KG1 (cell line): ENCODE measurements at regions not wholly inside any gene's neighbourhood (a gene's known extent, or its start where the extent isn't known, plus 50 kb on each side); places are given as distances from the start of the nearest gene placed in this dataset.

ENCODE experiments used
- DNase-seq: peaks from one replicate; lab custom pipeline; 2025; lab: John Stamatoyannopoulos, UW

DNA sequence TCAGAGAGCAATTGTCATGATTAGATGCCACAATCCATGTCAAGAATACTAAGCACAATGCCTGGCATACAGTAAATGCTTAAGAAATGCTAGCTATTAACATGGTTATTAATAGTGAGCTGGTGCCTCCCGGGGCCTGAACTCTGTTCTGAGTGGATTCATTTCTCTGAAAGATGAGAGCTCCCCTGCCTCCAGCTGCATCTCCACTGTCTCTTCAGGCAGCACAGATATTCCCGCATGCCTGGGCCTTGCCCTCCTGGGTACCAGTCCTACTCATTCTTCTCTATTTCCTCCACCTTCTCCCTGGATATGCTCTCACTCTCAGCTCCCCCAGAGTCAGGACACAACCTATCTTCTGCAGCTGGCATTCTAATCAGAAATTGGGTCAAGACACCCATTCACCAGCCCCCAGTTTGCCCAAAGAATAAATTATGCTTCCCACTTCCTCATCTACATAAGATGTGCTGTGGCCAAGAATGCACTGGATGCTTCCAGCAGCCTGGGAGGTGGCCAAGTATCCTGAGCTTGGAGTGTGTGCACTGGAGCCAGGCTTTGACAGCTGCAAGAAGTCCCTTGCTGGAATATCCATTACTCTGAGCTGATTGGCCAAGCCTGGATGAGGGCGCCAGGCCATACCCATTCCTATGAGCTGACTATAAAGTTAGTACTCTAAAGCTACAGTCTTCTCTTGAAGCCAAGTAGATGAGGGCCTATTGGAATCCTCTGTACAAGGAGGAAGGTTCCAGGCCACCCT is 669.0 kb downstream of the ACTL7B start:
- DNase-seq = no peak

DNA sequence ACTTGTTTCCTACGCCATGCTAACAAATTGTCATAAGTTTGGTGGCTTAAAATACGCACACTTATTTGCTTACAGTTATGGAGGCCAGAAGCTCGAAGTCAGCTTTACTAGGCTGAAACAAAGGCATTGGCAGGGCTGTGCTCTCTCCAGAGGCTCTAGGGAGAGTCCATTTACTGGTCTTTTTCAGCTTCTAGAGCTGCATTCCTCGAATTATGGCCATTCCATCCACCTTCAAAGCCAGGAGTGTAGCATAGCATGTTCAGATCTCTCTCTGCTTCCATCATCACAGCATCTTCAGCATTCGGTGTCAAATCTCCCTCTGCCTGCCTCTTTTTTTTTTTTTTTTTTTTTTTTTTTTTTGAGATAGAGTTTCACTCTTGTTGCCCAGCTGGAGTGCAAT is 670.2 kb downstream of the ACTL7B start:
- no peak for DNase-seq

DNA sequence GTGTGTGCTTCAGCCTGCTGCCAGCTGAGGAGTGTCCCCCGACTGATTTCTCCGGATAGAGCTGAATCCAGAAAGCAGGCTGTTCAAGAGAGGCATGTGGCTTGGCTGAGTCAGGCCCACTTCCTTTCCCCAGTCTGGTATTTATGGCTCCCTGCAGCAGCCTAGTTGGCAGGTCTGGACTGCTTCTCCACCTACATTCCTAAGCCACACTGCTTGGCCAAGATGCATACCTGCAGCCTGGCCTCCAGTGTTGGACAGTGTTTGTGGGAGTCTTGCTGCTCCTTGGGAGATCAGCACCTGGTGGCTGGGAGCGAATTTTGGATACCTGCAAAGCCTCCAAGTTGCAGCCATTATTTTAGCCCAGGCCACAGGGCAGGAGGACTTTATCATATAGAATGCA is 670.8 kb downstream of the ACTL7B start:
- DNase-seq = no peak

DNA sequence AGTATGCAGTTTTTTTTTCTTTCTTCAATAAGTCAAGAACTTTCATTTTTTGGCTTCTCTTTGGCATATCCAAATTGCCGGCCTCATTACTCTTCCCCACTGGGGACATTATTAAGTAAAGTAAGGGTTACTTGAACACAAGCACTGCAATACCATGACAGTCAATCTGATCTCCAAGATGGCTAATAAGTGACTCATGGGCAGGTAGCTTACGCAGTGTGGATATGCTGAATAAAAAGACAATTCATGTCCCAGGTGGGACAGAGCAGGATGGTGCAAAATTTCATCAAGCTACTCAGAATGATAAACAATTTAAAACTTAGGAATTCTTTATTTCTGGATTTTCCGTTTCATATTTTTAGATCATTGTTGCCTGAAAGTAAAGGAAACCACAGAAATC is 671.8 kb downstream of the ACTL7B start:
- DNase-seq = no peak

DNA sequence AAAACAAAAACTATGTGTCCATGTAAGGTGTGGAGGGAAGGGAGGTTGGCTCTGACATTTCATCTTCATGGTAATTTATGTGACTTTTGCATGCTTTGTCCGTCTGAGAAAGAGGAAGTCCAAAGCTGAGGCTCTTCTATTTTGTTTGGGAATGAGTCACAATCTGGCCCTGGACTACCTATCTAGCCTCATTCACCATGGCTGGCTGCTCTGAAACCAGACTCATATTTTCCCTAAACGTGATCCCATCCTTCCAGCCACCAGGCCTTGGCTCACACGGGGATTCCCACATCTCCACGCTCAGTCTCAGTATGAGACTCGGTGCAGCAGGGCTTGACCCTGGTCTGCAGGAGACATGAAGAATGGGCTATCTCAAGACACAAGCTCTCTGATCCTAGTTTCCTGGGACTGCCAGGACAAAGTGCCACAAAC is 672.8 kb downstream of the ACTL7B start:
- no peak for DNase-seq

DNA sequence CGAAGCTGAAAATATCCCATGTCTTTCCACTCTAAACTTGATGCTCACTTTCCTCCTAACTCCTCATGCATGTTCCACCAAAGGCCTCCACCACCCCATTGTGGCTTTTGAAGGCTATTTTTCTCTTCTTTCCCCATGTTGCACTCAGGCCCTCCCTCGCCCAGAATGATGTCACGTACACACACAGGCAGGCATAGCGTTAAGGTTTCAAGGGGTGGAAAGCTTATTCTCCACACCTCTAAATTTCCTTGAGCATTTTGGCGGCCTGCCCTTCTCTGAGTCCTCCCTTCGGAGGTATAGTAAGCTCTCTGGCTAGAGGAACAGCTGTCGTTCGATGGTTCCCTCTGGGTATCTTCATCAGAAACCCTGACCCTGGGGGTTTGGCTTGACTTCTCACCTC is 673.5 kb downstream of the ACTL7B start:
- no peak for DNase-seq

DNA sequence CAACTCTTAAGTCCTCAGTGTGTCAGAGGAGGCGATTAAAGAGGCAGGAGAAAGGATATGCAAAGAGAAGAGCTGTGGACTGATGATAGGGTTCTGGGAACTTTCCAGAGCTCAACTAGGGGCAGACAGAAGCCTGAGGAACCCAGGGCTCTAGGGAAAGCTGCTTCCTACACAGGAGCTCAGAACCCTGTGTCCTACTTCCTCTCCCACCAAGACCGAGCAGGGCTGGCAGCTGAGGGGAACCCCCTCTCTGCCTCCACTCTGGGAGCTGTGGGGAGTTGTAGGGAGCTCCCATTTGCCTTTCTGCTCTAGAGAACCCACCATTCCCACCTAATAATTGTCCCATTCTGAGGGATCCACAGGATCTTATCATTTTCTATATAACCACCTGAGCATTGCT is 674.3 kb downstream of the ACTL7B start:
- DNase-seq = no peak

DNA sequence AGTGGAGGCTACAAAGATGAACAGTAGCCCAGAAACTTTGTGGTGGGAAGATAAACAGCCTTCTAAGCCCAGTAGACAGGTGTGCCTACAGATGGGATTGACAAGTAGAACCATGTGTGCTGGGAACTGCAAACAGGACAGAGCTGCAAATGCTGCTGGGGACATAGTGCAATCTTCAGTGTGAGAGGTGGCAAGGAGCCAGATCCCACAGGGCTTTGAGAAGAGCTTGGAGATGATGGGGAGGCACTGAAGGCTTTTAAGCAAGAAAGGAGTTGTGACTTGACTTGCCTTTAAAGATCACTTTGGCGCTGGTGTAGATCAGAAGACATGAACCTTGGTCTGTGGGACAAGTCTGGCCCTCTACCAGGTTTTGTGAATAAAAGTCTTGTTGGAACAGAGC is 675.2 kb downstream of the ACTL7B start:
- DNase-seq = no peak

DNA sequence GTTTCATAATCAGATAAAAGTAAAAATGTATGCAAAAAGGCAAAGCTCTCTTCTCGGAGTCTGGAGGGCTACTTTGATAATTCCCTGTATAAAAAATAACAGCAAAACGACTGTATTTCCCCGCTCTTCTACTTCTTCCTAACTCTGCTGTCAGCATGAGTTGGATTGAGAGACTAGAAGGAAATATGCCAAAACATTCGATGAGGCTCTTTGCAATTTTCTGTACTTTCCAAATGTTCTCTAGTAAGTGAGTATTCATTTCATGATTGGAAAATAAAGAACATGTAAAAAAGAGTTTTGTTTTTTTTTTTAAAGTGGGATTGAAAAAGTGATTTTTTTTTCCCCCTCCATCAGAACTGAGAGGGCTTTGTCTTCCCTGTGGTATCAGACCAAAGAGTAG is 677.5 kb downstream of the ACTL7B start:
- no peak for DNase-seq

DNA sequence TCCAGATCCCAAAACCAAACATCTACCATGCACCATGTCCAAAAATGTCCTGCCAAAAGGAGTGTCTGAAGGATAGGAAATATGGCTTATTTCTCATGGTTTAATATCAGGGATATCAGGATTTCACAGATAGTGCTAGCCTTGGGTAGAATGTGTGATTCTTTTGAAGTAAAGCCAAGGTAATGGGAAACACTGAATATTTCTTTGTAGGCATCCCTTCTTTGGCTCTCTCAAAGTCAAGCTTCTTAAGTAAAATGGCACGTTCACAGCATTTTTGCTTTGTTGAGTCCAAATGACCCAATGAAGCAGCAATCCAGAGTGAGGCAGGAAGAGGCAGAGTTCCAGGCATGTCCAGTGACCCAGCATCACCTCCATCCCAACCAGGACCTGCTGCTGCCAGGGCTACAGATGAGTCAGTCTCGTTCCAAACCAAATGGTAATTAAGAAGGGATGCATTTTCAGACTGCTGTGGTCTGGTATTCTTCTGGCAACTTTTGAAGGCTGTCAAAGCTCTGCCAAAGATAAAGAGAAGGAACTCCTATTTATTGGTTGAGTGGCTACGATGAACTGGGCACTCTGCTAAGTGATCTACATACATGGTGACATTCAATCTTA is 678.8 kb upstream of the KLF4 start:
- no peak for DNase-seq

DNA sequence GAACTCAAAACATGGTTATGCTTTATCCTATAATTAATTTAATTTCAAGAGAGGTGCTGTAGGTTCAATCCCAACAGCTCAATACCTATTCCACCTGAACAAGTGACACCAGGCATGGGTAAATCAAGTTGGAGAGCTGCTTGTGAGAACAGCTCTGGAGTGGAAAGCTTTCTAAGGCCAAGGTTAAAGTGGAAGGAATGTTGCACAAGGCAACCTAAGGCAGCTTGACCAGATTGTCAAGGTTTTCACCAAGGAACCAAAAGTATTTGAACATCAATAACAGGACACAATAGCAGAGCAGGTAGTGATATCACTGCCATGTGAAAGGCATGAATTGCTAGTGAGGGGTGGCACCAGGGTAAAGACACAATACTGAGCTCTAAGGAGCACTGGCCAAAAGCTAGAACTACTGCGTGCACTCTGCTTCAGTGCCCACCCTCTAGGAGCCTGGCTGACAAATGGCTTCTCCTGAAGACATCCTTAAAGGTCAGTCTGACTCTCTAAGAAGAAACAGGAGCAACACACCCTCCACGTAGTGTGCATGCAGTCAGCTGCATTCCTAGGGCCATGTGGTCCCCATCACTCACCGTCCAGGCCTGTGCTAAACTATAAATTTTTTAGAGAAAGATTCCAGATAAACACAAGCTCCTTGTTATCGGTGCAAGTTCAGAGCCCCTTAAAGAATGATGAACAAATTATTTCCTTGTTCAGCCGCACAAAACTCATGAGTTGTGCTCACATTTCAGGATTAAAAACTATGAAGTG is 677.7 kb upstream of the KLF4 start:
- no peak for DNase-seq

DNA sequence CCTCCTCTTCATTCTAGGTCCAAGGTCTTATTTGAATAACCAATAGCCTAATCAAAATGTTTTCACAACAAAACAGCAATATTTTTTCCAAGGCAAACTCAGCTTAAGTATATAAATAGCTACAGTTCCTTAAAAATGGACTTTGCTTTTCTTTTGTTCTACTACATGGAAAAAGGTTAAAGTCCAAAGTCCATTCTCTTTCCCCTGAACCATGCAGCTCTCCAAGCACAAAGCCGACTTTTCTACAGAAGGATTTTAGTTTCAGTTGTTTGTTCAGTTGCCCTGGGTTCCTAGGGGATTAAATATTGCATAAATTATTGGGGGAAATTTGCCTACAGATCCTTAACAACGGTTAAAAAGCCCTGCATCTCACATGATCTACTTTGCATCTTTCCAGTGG is 677.0 kb upstream of the KLF4 start:
- DNase-seq = no peak

DNA sequence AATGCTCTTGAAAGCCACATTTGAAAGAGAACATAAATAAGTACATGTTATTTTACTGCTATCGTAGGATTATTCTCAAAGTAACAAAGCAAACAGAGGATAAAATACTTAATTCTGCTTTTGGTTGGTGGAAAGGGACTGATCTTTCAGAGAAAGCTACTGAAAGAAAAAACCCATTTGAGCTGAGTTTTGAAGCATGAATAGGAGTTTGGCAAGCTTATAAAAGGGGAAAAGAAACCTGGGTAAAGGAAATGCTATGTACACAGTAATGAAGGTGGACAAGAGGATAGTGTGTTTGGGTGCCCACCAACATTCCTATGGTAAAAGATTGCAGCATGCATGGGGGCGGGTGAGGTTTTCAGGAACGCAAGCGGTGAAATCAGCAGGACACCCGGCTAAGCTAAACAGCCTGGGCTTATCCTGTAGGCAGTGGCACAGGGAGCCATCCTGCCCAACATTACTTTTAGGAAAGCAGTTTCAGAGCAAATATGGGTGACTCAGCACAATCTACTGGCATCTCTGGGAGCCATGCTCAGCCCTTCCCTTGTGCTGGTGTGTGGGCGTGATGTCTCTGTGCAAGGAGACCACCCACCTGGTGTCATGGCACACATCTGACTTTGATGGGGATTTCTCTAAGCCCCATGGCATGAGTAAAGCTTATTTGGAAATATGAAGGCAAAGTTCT is 673.9 kb upstream of the KLF4 start:
- no peak for DNase-seq

DNA sequence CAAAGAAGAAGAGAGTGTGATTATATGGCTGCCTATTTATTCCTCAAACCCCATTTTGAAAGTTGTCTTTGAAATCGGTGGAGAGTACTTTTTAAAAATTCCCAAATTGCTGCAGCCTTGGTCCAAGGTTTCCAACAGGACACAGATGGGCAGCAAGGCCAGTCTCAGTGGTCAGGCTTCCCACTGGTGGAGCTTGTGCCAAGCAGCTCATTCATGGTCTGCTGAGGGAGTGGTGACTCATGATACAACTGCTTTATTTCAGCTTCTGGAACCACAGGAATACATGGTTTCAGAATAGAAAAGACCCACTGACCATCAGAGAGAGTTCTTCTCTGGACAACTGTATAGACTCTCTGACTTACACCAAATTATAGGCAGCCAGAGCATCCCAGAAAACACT is 673.1 kb upstream of the KLF4 start:
- DNase-seq = no peak

DNA sequence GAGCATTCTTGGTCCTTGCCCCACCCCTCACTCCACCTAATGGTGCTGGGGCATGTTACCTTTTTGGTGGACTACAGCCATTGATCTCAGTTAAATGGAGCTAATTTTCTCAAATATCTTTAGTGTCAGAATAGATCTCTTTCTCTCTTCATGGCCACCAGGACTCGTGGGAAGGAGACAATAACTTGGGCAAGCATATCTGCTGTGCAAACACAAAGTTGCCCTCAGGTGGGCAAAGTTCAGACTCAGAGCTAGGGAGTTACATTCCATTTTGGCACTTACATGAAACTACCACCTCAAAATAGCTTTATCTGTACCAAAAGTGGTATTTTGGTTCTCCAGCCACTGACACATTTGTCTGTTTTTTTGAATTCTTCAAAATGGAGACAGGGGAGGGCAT is 671.9 kb upstream of the KLF4 start:
- no peak for DNase-seq

DNA sequence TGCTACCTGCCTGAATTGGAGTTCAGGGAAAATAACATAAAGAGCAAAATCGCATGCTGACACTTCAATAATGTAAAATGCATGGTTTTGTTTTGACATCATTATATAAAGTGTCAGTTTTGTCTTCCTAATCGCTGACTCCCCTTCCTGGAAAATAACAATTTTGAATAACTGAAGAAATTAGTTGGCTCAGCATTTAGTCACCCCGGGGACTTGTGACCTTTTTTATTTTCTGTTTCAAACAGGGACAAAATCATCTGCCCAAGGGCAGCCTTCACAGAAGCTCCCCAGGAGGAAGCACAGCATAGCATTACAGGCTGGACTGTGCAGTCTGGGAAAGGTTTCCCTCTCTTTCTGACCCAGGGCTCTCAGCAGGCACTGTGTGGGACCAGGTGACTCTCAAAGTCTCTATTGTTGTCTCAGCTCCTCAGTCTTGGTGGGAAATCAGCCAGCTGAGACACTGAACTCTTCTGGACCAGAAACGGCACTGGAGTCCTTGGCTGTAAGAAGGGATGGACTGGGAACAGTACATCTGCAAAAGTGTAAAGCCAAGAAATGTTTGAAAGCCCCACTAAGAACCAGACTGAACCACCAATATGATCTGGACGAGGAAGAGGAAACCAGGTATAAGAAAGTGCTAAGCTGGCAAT is 671.3 kb upstream of the KLF4 start:
- DNase-seq = no peak

DNA sequence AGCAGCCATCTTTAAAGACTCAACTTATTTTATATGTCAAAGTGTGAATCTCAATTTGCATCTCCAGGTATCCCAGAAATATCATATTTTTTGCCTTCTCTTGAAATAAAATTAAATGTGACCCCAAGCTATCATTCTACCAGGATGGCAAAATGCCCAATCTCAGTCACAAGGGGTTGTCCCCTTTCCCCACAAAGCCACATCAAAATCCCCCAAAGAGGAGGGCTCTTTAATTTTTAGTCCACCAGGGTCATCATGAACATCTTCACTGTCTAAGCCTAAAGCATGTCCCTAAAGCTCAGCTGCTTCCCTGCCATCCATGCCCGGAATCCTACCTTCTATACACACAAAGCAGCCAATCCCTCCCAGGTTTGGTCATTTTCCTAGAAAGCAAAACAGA is 670.5 kb upstream of the KLF4 start:
- no peak for DNase-seq

DNA sequence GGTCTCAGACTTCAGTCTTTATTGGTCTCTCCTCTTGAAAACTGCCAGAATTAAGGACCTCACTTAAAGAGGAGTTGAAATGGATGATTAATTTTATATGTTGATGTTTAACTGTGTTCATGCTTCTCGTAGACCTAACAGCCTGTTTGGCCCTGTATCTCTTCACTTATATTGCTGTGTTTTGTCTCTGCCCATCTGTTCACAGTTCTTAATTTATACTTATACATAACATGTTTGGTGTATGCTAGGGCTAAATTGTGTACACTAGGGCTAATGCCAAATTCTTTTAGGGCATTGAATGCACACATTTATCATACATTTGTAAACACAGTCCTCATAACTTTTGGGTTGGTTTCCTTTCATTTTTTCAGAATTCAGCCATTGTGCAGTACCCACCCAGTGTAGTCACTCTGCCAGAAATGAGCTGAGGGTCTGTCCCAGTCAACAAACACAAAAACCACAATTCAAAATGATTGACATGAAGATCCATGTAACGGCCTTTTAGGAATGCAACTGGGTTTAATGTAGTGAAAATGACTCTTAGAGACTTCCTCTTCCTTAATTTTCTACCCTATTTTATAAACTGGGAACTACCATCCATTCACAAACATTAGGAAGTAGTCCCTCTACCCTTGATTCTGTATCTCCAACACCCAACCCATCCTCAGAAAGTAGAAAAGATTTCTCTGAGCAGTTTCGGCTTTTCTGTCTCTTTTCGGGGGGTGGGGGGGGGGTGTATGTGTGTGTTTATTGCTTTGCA is 668.8 kb upstream of the KLF4 start:
- DNase-seq = no peak

DNA sequence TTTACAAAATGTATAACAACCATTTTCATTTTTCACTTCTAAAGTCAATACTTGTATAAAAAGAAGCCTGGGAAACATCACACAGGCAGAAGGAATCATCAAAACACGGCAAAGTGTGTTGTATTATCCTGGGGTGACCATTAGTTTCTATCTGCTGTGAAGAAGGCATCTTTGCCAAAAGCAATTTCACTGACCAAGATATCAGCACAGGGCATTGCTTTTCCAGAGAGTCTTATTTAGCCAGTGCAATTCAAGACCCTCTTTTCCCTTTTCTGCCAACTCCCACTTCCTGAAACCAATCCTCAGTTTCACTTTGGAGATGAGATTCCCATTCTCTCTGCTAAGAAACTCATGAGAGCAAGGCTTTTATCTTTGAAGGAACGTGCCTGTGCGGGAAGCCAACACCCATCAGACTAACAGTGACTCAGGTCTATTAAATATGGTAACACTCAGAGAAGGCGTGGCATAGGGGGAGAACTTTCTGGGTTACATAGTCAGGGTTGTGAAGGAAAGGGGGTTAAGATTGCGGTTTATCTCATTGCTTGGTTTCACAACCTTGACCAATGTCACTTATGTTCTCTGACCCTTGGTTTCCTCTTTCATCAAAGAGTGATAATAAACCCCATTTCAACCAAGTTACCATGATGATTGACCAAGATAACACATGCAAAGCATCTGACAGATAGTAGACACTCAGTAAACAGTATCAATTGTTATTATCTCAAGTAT is 666.9 kb upstream of the KLF4 start:
- DNase-seq = no peak

DNA sequence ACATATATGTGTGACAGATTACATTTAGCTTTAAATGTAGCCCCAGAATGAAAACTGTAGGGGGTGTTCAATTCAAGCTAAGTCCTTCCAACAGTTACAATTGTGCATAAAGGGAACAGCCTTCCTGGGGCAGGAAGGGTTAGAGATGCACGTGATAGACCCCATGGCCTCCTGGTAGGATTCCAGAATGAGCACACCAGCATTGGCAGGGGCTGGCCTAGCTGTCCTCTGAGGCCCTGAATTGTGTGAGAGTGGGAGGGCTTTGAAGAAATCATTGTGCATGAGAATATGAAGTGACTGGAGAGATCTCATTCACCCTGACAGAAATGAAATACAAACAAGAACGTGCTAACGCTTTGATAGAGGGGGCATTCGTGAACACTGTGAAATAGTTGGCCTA is 663.8 kb upstream of the KLF4 start:
- no peak for DNase-seq
